Activated CD4-positive, alpha-beta T cell treated with anti-CD3 and anti-CD28 coated beads for 1 hour (primary cell): ENCODE measurements at regions not wholly inside any gene's neighbourhood (a gene's known extent, or its start where the extent isn't known, plus 50 kb on each side); places are given as distances from the start of the nearest gene placed in this dataset.

Source experiments
- DNase-seq: peaks from one replicate; pipeline ENCODE4 v3.0.0-alpha.2; 2020

- no peak for DNase-seq
Observed at GRCh38 chr2:237251986-237252385, 162.0 kb downstream of the COL6A3 start.

DNA sequence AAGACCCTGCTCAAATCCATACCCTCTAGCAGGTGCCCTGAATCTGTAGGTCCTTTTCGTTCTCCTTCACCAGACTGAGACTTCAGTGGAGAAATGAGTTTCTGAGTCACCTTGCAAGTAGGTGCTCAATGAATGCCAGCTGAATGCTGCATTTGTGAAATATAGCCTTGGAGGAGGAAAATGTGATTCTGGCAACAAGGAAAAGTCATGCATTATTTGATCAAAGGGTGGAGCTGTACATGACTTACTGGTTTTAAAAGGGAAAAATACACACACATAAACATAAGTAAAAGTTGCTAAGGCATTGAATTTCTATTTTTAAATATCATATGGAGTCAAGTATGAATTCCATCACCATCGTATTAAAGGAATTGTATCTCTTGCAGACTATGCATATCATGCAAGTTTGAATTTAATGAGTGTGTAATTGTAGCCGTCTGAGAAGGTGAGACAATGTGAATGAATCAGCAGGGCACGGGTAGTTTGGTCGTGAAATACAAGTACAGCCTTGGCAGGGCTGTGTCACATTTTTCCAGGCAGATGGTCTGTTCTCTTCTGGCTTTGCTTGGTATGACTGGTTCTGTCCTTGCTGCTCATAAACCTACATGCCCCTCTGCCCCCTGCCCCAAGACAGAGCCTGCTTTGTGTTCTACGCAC lies 160.8 kb downstream of the COL6A3 start:
- DNase-seq: no peak

- DNase-seq: no peak
Observed at GRCh38 chr2:237254369-237254861, 159.5 kb downstream of the COL6A3 start.

DNA sequence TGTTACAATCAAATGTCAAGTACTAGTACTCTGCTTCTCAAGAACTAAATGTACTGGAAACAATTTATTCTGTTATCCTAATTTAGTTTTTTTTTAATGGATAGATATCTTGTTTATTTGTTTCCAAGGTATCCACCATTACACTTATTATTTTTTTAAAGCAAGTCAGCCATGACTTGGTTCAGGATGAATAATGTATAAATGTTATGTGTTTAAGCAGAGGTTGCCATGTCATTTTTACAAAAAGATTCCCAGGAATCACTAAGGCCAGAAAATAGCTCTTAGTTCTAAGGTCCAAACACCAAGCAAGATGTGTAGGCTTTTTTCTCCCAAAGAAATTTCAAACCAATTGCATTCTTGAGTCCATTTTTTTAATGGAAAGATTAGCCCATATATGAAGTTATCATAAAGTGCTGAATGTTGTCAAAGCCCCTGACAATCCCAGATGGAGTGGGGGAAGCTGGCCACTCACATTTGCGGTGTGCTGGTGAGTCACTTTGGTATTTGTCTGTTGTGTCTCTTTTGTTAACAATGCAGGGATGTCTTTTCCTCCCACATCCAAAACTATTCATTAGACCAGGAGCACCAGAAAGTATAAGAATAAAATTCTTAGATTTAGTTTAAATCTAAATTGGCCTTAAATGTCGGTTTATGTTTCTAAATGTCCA lies 158.9 kb downstream of the COL6A3 start:
- no peak for DNase-seq

- no peak for DNase-seq
Observed at GRCh38 chr2:237256887-237257286, 157.1 kb downstream of the COL6A3 start.

DNA sequence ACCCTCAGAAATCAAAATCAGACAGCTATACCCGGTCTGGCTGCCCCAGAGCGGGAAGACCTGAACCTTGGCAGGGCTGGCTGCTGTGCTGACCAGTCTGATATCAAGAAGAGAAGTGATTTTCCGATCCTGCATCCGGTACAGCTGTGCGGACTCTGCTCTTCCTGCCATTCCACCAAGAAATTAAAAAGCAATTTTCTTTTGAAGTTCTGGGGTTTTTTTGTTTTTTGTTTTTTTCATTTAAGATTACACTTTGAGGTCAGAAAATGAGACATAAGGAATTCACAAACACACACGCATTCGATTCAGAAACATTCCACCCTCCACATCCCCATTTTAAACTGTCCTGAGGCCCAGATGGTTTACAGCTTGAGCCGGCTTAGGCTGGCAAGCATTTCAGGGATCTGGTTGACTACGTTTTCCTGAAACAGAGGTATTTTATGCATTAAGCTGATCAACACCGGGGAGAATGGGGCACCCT lies 156.5 kb downstream of the COL6A3 start:
- no peak for DNase-seq

- no peak for DNase-seq
Observed at GRCh38 chr2:237258116-237258515, 155.8 kb downstream of the COL6A3 start.

DNA sequence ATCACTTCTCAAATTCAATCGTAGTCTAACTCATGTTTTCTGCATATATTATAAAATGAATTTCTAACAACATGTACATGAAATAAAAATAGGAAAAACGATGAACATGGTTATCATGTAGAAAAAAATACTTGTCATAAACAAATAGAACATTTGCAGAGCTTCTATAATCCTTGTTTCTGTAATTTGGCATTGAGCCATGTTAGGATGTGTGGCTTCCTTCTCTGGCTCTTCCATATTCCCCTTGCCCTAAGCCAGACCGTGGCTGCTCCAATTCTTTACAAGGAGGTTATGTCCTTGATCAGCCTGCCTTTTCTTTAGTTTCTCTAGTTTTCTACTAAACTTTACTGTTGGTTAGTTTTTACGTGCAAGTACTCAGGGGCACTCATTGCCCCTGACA lies 155.3 kb downstream of the COL6A3 start:
- no peak for DNase-seq

DNA sequence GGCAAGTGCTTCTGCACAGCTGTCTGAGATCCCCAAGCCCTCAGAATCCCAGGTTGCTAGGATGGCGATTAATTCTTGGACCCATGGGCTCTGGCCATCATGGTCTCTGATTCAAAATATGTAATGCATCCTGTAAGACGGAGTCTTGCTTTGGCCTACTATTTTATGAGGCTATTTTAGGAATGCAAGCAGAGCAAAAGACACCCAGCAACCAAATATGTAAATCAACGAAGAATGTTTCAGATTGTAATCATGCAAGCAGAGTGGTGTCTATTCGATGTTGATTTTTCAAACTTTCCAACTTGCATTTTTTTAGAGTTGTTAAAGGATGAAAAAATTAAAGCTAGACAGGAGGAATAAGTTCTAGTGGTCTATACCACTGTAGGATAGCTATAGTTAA lies 154.8 kb downstream of the COL6A3 start:
- DNase-seq: no peak

- DNase-seq: no peak
Observed at GRCh38 chr2:237260039-237260620, 153.8 kb downstream of the COL6A3 start.

- no peak for DNase-seq
Observed at GRCh38 chr2:237260686-237261085, 153.3 kb downstream of the COL6A3 start.

GRCh38 chr2:237261327-237261726 lies 152.6 kb downstream of the COL6A3 start:
- no peak for DNase-seq

DNA sequence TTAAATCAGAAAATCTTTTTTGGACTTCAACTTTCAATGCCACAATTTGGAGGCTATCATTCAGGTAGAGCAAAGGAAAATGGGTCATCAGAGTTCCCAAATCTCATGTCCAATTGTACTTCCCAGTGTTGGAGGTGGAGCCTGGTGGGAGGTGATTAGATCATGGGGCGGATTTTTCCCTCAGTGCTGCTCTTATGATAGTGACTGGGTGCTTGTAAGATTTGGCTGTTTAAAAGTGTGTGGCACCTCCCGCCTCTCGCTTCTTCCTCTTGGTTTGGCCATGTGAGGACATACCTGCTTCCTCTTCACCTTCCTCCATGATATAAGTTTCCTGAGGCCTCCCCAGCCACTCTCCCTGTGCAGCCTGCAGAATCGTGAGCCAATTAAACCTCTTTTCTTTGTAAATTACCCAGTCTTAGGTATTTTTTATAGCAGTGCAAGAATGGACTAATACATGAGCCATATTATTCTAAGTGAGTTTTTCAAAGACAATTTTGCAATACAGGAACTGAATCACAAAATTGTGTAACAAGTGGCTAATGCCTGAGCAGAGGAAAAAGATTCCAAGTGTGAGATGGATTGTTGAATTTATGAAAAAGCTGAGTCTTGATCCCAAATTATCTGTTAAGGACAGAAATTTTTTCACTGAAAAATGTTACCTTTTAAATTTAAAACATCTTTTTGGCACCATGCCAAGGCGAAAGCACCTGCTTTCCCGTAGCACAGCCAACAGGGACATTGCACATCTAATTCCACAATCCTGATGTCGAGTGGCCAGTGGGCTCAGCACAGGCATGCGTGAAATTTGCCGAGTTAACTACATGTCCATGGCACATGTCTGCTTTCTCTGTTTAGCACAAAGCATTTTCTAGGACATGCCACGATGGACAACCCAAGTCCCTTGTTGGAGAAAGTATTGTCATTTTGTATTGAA lies 150.9 kb downstream of the COL6A3 start:
- no peak for DNase-seq

- DNase-seq: no peak
Observed at GRCh38 chr2:237264480-237265219, 149.3 kb downstream of the COL6A3 start.

- no peak for DNase-seq
Observed at GRCh38 chr2:237268004-237268708, 145.8 kb downstream of the COL6A3 start.

GRCh38 chr2:237269138-237269875 lies 144.7 kb downstream of the COL6A3 start:
- no peak for DNase-seq

DNA sequence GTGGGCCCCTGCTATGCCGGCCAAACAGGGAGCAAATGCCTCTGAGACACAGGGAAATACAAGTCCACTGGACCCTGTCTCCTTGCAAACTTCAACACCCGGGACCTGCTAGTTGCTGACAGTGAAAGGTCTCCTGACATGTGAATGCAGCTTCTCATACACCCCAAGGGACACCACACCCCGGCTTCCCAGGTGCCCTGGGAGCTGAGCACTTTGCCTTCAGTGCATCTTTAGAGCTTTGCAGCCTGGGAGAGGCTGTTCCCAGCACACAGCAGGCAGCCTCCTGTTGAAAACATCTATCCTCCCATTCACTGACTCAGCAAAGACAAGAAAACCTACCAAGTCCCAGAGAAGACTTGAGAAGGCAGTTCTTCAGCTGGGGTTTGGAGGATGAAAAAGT lies 143.4 kb downstream of the COL6A3 start:
- no peak for DNase-seq

GRCh38 chr2:237271698-237272652 lies 142.0 kb downstream of the COL6A3 start:
- no peak for DNase-seq
